ENCODE measurements at regions not wholly inside any gene's neighbourhood (a gene's known extent, or its start where the extent isn't known, plus 50 kb on each side); places are given as distances from the start of the nearest gene placed in this dataset.

GRCh38 chr10:3692387-3692999, 92.5 kb downstream of the KLF6 start:
- DNase-seq (ENCODE audit: low read depth, low spot score): no peak

DNA sequence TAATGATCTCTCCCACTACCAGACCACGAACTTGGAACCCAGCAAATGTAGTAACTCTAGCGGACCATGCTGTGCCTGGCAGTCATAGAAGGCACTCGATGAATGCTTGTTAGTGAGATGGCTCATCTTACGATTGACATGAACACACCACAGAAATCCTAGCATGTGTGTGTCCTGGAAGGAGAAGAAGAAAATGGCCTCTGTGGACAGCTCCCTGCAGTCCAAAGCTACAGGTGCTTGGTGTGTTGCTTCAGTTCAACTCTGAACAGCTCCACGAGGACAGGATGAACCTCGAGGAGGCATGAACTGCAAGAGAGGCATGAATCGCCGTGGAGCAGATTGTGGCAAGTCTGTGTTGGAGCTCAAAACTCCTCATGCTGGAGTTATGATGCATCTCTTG, 93.5 kb downstream of the KLF6 start:
- no peak for DNase-seq (ENCODE audit: low read depth, low spot score)

DNA sequence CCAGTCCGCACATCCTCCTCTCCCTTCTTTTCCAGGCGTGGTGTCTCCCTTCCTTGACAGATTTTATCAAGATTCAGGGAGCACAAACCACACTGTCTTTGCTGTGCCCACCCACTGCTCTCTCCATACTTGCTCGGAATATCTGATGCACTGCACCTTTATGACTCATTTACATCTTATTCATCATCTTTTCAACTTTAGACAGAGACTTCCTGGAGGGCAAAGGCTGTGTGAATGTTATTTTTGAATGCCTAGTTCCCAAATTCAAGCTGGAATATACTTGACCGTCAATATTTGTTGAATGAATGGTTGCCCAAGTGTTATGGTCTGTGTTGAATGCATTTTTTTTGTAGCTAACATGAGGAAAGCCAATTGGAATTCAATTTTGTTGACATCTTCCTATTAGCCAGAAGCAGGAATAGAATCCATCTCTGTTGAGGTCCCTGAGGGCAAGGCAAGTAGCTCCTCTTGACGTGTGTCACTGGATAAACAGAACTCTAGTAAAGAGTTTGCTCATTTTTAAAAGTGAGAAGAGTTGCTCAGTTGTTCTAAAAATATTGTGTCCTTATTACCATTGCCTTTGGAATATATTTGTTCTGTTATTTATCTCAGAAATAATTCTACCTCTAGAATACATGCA, 95.0 kb downstream of the KLF6 start:
- no peak for DNase-seq (ENCODE audit: low read depth, low spot score)

DNA sequence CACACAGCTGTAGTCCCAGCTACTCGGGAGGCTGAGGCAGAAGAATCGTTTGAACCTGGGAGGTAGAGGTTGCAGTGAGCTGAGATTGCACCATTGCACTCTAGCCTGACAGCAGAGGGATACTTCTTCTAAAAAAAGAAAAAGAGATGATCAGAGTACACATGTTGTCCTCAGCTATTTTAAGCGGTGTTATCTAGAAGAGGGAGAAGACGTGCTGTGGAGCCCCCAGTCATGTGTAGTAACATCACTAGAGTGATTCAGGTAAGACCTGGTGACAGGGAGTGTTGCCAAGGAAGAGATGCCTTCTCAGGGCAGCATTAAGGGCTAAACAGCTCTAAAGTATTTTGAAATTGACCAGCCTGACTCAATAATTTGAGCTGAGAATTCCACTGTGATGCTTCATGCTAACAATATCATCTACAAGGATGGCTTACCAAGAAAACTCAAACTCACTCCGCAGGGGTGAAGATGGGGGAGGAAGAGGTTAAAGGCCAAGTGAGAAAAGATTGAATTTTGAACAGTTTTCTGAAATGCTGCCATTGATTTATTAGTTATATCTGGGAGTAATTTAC, 97.4 kb downstream of the KLF6 start:
- DNase-seq (ENCODE audit: low read depth, low spot score): no peak

- DNase-seq (ENCODE audit: low read depth, low spot score): no peak
These were observed 99.6 kb downstream of the KLF6 start for GRCh38 chr10:3685384-3685783.

DNA sequence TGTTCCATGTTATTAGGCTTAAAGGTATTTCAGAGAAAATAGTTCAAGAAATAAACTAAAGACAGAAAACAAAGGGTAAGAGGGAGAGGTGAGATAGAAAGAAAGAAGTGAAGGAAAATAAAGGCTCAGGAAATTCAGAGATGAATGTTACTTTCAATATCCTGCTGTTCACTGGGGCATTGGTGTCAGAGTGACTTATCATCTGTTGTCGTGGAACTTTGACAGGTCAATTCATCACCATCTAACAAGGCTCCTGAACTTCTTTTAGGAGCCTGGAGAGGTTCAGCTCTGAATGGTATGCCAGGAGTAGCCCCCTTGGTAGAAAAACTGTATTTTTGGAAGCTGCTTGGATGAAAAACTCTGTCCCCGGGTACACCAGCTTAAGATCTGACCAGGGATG, 100.1 kb downstream of the KLF6 start:
- no peak for DNase-seq (ENCODE audit: low read depth, low spot score)

DNA sequence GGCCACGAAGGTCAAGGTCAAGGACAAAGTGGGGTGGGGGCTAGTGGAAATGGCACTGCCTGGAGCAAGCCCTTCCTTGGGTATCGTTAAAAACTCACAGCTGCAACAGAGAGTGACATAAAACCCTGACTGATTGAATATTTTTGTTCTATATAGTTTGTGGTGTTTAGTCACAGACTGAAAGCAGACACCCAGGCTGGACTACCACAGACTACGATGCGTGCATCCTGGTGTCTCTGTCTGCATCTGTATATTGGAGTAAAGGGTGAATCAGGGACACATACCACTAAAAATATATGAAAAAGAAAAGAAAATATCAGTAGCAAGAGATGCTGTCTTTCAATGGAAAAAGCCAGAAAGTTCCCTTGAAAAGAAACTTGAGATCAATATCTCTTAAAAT, 101.4 kb downstream of the KLF6 start:
- no peak for DNase-seq (ENCODE audit: low read depth, low spot score)

DNA sequence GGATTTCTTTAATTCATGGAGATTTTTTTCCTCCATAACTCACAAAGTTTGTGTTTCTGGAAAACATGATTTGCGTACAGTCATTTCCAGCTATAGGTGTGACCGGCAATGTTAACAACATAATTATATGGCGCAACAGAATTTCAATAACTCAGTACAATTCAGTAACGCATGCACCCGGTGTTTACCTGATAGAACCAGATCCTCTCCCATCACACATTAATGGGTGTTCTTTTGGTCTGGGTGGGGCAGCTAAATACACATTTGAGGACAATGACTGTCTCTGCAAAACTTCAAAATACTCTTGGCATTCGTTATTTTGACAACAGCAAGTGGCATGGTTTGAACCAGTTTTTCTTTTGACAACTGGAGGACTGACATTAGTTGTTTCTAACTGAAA, 102.3 kb downstream of the KLF6 start:
- no peak for DNase-seq (ENCODE audit: low read depth, low spot score)

DNA sequence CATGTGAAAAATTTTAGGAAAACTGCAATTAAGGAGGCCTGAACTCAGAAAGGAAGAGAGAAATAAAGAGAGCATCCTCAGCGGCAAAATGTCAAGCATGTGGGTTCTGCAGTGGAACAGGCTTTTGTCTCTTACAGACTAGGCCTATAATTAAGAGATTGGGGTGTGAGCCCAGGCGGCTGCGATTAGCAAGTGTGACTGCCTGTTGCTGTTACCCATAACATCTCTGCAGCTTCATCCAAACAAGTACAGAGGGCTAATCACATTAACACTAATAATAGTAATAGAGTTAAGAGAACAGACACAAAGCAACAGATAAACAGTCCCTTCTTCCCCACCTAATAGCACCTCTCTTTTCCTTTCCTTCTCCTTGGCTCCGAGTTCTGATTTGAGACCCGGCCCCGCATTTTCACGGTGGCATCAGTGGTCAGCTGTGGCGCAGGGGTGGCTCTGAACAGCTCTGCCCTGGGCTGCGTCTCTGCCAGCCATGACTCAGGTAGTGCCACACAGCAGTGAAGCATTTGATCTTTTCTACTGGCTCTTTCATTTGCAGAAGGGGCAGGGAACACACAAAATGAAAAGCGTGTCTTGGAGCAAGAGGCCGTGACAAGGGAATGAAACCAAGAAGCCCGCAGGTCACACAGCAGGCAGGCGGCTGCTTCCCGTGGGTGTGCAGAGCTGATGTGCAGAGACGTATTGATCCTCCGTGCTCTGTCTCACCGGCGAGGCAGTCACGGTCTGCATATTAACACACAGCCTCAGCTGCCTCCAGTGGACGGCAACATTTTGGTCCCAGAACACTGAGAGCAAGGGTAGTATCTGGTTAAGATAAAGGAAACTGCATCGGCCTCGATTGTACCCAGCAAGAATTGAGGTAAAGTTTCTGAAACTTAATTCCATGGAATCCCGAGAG, 103.1 kb downstream of the KLF6 start:
- DNase-seq (ENCODE audit: low read depth, low spot score): no peak

DNA sequence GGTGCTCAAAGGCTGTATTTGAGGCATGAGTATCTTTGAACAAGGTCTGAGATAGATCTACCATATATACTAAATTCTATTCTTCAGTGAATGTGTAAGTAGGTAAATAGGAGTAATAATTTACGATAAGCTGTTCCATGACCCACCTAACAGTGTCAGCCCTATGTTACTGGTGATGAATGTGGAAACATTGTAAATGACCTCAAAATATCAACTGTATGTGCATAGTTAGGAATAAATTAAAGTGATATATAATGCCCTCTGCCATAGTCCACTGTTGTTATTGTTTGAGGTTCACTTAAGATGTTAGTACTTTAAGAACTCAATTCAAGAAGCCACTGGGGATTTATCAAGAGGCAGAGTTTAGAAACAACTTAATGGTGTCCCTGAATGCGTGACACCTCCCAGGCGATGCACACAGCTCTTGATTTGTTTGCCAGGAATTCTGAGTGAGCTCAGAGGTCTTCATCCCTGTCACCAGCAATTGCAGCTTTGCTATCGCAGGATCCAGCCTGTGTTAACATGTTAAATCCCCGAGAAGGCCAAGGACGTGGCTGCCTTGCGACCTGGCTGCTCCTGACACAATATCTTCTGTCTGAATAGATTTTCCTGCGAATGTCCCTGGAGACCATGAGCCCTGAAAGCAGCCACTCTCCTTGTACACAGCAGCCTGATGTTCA, 104.9 kb downstream of the KLF6 start:
- no peak for DNase-seq (ENCODE audit: low read depth, low spot score)

GRCh38 chr10:3678629-3679227, 106.3 kb downstream of the KLF6 start:
- DNase-seq (ENCODE audit: low read depth, low spot score): no peak

GRCh38 chr10:3676564-3676963, 108.4 kb downstream of the KLF6 start:
- DNase-seq (ENCODE audit: low read depth, low spot score): no peak

DNA sequence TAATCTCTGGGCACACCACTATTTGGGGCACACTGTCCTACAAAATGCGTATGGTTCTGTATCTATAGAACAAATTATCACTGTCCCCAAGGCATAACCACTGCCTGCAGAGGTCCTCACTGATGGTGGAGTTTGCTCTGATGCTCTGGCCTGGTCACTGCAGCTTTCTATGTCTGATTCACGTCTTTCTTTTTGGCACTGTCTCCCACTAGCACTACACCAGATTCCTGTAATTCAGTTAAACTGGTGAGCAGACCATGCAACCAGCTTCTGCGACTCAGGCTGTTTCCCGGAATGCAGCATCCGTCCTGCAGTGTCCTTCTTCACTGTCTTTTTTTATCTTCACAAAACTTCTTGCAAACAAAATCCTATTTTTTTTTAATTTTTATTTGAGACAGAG, 112.8 kb downstream of the KLF6 start:
- no peak for DNase-seq (ENCODE audit: low read depth, low spot score)

DNA sequence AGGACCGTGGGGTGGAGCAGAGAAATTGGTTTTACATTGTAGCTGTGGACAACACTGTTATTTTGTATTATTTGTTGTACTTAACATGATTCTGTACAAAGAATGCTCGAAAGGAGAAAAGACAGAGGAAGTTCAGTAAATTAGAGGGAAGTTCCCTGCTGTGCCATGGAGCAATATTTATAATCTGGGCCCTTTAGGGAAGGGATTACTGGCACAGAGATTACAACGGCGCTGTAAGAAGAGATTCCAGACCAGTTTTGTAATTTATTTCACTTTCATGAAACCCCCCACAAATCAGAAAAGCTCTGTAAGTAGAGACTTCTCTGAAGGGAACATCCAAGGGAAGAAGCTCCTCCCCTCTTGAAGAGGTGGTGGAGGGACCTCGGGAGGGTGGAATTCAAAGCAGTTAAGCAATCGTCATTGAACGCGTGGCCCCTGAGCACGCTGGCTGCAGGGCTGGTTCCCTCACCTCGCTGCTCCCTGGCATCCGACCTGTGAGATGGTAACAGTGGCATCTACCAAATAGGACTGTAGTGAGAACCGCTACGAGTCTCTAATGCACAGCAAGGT, 113.5 kb downstream of the KLF6 start:
- no peak for DNase-seq (ENCODE audit: low read depth, low spot score)

GRCh38 chr10:3668966-3669330, 116.1 kb downstream of the KLF6 start:
- no peak for DNase-seq (ENCODE audit: low read depth, low spot score)

DNA sequence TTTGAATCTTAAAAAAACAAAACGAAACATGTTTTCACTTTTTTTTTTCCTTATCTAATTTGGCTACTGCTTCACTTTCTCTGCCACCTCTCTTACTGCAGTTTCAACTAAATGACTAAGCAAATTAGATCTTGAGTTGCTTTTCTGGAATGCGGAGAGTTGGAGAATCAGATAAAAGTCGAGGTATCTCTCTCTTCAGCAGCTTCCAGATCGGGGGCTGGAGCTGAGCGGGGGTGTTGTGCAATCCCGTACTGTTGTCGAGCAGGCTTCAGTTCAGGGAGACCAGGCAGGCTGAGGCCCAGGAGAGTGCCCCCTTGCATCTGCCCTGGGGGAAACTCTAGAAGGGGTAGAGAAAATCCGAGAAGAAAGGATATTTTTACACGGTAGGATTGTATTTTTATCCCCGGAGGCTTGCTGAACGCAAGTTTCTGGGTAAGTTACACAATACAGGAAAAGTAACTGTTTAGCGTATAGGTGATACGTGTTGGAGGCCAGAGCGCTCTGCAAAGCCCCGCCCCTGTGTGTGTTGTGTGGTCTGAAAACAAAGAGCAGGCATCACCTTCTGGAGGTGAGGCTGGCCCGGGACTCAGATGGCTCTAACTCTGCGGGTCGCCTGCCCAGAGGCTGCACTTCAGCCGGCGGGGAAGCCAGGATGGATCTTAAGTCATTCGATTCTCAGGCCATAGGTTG, 116.6 kb downstream of the KLF6 start:
- DNase-seq (ENCODE audit: low read depth, low spot score): no peak

DNA sequence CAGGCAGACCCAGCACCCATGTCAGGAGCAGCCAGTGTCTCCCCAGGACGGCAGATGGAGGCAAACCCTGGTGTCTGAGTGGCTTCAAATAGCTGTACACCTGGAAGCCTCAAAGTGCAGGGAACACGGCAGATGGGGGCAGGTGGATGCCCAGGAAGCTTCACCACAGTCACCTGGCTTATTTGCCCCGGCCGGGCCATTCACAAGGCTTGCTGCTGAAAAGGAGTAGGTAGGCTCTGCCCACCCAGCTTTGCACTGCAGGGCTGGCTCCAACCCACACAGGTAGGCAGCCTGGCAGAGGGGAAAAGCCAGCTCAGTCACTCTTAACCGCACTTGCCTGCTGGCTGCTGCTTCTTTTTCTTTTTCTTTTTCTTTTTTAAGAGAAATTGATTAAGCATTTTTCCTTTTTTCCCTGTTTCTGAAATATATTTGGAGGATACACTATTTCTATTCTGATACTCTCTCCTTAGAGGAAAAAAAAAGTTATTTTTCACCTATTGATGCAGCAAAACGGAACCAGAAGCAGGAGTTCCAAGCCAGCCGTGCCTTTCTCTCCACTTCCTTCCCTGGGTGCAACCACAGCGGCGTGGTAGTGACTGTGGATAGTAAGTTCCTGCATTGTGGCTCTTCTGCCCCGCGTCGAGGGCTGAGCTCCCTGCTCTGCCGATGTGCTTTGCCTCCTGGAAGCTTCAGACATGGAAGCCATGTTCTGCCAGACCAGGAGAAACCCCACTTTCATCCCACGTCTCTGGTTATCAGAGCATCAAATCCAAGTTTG, 118.3 kb downstream of the KLF6 start:
- DNase-seq (ENCODE audit: low read depth, low spot score): no peak

DNA sequence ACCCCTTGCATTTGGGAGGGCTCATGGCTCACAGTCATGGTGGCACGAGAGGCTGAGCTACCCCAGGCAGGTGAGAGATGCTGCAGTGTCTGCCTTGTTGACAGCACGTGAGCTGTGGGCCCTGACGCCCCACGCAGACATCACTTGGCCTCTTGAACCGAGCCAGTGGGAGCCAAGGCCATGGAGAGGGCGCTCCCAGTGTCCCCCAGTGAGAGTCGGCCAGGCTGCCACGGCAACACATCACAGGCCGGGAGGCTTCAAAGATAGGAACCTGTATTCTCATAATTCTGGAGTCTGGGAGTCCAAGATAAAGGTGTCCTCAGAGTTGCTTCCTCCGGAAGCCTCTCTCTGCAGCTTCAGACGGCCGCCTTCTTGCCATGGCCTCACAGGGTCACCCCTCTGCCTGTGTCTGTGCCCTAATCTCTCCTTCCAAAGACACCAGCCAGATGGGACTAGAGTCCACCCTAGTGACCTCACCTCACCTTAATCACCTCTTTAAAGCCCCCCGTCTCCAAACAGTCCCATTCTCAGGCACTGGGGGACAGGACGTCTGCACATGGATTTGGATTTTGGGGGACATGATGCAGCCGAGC, 119.6 kb downstream of the KLF6 start:
- DNase-seq (ENCODE audit: low read depth, low spot score): no peak

- no peak for DNase-seq (ENCODE audit: low read depth, low spot score)
These were observed 122.2 kb downstream of the KLF6 start for GRCh38 chr10:3662775-3663174.

Measured in pulmonary artery endothelial cell (primary cell).